K562 (cell line): ENCODE measurements at regions not wholly inside any gene's neighbourhood (a gene's known extent, or its start where the extent isn't known, plus 50 kb on each side); places are given as distances from the start of the nearest gene placed in this dataset.

Experiments used
- ATAC-seq: fragments of 200-7000 bp; cut with Tn5 transposase; 3 replicates; pipeline ENCODE4 v1.9.1; 2020; ENCODE audit warnings: moderate library complexity
- BruUV-seq: library from RNA; stranded (reverse); fragments of 400-500 nt; replicated peaks from 2 replicates; lab custom pipeline; 2021; lab: Mats Ljungman, UMichigan
- CTCF ChIA-PET: fragments of 300-600 bp; formaldehyde crosslinking; extraction: SDS; loops from one replicate; lab custom pipeline; 2021; ENCODE audit warnings: low intra/inter-chr PET ratio; lab: Yijun Ruan, JAX
- POLR2A ChIA-PET: fragments of 300-600, 350-650 bp; sonication (Branson Sonifier 250); formaldehyde crosslinking; extraction: SDS; loops from one replicate; lab custom pipeline; 2021; ENCODE audit warnings: antibody characterized with exemption, inconsistent platforms; lab: Yijun Ruan, JAX
- DNase-seq, 4 experiments: peaks; one replicate each; pipeline versions ENCODE4 v3.0.0 to v3.0.0-alpha.2; 2011 to 2018; ENCODE audit warnings: low spot score in 3 of 4, mixed read lengths in 3 of 4; ENCODE audit errors: extremely low read depth in 1 of 4
- FAIRE-seq: peaks from 2 replicates; lab custom pipeline; 2011; peaks lifted over from hg19 to GRCh38; lab: Jason Lieb, UNC
- H2AFZ ChIP-seq: 2 replicates; pipeline ENCODE4 v1.6.0; 2011; ENCODE audit warnings: low read depth, low read length, control low read depth, inconsistent platforms
- H3K27ac ChIP-seq: fragments of 200-600 bp; 3 replicates; pipeline ENCODE4 v1.8.0; 2011; ENCODE audit warnings: low read depth, mild to moderate bottlenecking, control low read depth, inconsistent platforms, low read length, moderate library complexity, mixed read lengths; ENCODE audit errors: extremely low read depth
- H3K27me3 ChIP-seq, 2 experiments: fragments of 300-600 bp in 1 of 2; 2 replicates in 1 of 2; 3 replicates in 1 of 2; pipeline versions ENCODE4 v1.6.0 to v1.8.0; 2011; ENCODE audit warnings: inconsistent platforms in 2 of 2, low read length in 2 of 2, mild to moderate bottlenecking in 1 of 2, mixed read lengths in 1 of 2, moderate library complexity in 1 of 2; ENCODE audit not compliant: control insufficient read depth in 2 of 2, insufficient read depth in 2 of 2
- H3K36me3 ChIP-seq: fragments of 300-600 bp; 3 replicates; pipeline ENCODE4 v1.8.0; 2011; ENCODE audit warnings: mild to moderate bottlenecking, low read length, inconsistent platforms; ENCODE audit not compliant: control insufficient read depth, insufficient read depth
- H3K4me1 ChIP-seq, 2 experiments: fragments of 200-600 bp in 1 of 2; replicated peaks in 1 of 2; 2 replicates in 1 of 2; 3 replicates in 1 of 2; pipeline versions ENCODE4 v1.5.1 to v1.8.0; 2011; ENCODE audit warnings: inconsistent platforms in 2 of 2, low read length in 2 of 2, mild to moderate bottlenecking in 1 of 2, mixed read lengths in 1 of 2, moderate library complexity in 1 of 2; ENCODE audit not compliant: control insufficient read depth in 2 of 2, insufficient read depth in 2 of 2
- H3K4me2 ChIP-seq: 2 replicates; pipeline ENCODE4 v1.6.1; 2011; ENCODE audit warnings: low read length, control low read depth, inconsistent platforms, mixed read lengths; ENCODE audit not compliant: insufficient read depth
- H3K4me3 ChIP-seq: fragments of 200-600 bp; sonication (generic), shearing (Covaris generic); 2 replicates; pipeline ENCODE4 v1.5.1; 2016; ENCODE audit warnings: control low read depth, inconsistent platforms
- H3K79me2 ChIP-seq: fragments of 200-600 bp; 3 replicates; pipeline ENCODE4 v1.8.0; 2011; ENCODE audit warnings: low read length, inconsistent platforms; ENCODE audit not compliant: control insufficient read depth, insufficient read depth
- H3K9ac ChIP-seq, 2 experiments: 2 replicates each; pipeline versions ENCODE4 v1.6.0 to v1.6.1; 2011; ENCODE audit warnings: low read depth in 2 of 2, low read length in 2 of 2, control low read depth in 1 of 2, inconsistent platforms in 1 of 2, mild to moderate bottlenecking in 1 of 2, mixed read lengths in 1 of 2; ENCODE audit not compliant: insufficient read depth in 1 of 2
- H3K9me1 ChIP-seq: one replicate; pipeline ENCODE4 v1.6.0; 2011; ENCODE audit warnings: inconsistent platforms, mild to moderate bottlenecking, low read length, moderate library complexity; ENCODE audit not compliant: control insufficient read depth, insufficient read depth
- H3K9me3 ChIP-seq: replicated peaks from 2 replicates; pipeline ENCODE4 v1.5.1; 2011; ENCODE audit warnings: low read depth, low read length, inconsistent platforms; ENCODE audit not compliant: control insufficient read depth, insufficient read depth
- H4K20me1 ChIP-seq: replicated peaks from 2 replicates; pipeline ENCODE4 v1.6.1; 2011; ENCODE audit warnings: low read length, inconsistent platforms, mixed read lengths; ENCODE audit not compliant: control insufficient read depth, insufficient read depth
- BRD9 ChIP-seq: fragments of 450-650 bp; IDR thresholded peaks from 2 replicates; pipeline ENCODE4 v1.6.1; 2018; ENCODE audit warnings: low read depth; ENCODE audit not compliant: partially characterized antibody
- CEBPG ChIP-seq, 3 experiments: fragments of 200-800 bp in 1 of 3; sonication (Bioruptor generic) in 1 of 3; sonication (generic) in 1 of 3; formaldehyde crosslinking in 1 of 3; IDR thresholded peaks in 2 of 3; conservative IDR thresholded peaks in 1 of 3; 2 replicates each; pipeline versions ENCODE4 v1.6.1 to v1.8.0; 2016 to 2022; ENCODE audit warnings: missing compliant biosample characterization in 2 of 3, missing genetic modification characterization in 2 of 3, mild to moderate bottlenecking in 1 of 3, missing genetic modification reagents in 1 of 3
- CUX1 ChIP-seq: fragments of 200-800 bp; sonication (Bioruptor generic); IDR thresholded peaks from 2 replicates; pipeline ENCODE4 v1.6.1; 2016; ENCODE audit warnings: missing genetic modification characterization, missing compliant biosample characterization
- ELK1 ChIP-seq: sonication (generic); formaldehyde crosslinking; IDR thresholded peaks from 2 replicates; pipeline ENCODE4 v1.8.1; 2022; ENCODE audit warnings: missing genetic modification reagents
- RFX1 ChIP-seq: fragments of 450-650 bp; IDR thresholded peaks from 2 replicates; pipeline ENCODE4 v1.6.1; 2016; ENCODE audit warnings: mild to moderate bottlenecking, moderate library complexity
- SMARCC2 ChIP-seq: fragments of 450-650 bp; IDR thresholded peaks from 2 replicates; pipeline ENCODE4 v1.6.1; 2017; ENCODE audit warnings: antibody characterized with exemption, moderate library complexity, mild to moderate bottlenecking, low read depth
- ZNF175 ChIP-seq: fragments of 200-800 bp; sonication (Bioruptor generic); IDR thresholded peaks from 2 replicates; pipeline ENCODE4 v1.6.1; 2016; ENCODE audit warnings: low read depth, mild to moderate bottlenecking, missing genetic modification characterization, missing compliant biosample characterization
- WGBS: fragments of 100-300 bp; shearing (Covaris generic); methylation state at CpG from one replicate; pipeline ENCODE4 v1.1.6; 2016; ENCODE audit warnings: low coverage, mixed read lengths; ENCODE audit not compliant: insufficient coverage; ENCODE audit errors: missing lambda C conversion rate; 5-methylcytosine and 5-hydroxymethylcytosine counted together
- in situ Hi-C: fragments of 300-500 bp; cut with MboI; formaldehyde crosslinking; loops from 4 replicates; pipeline ENCODE4 v1.15.0; 2018; ENCODE audit warnings: inconsistent platforms, mixed read lengths
- intact Hi-C: fragments of 100-400 bp; cut with micrococcal nuclease; formaldehyde crosslinking; loops from 2 replicates; pipeline ENCODE4 v1.14.2; 2022
- TF ChIP-seq, protein P1 (sequence below): fragments of 250-450 bp; sonication (Bioruptor Pico); IDR thresholded peaks from 2 replicates; pipeline ENCODE4 v1.5.0; 2022; ENCODE audit warnings: mild to moderate bottlenecking
- TF ChIP-seq, protein P2 (sequence below): sonication (generic); formaldehyde crosslinking; IDR thresholded peaks from 2 replicates; pipeline ENCODE4 v1.8.1; 2023; ENCODE audit warnings: mild to moderate bottlenecking, missing genetic modification reagents

GRCh38 chr5:164204338-164204946 is 699.0 kb downstream of the MAT2B start:
- H3K27ac ChIP-seq: no peak overlapping the region
- in situ Hi-C loops: no loop called here

More at GRCh38 chr5:164204338-164204946, 699.0 kb downstream of the MAT2B start:
- Histone ChIP-seq H2AFZ (no peak overlapping the region), H3K36me3 (no peaks in the 10 kb centered on the region), H3K9ac (no peak overlapping the region), H3K4me1 (no peaks in the 10 kb centered on the region), H3K4me2 (no peak overlapping the region), H3K79me2 (no peaks in the 10 kb centered on the region), H3K27me3 (no peaks in the 10 kb centered on the region), H3K9me3 (no peaks in the 10 kb centered on the region), H4K20me1 (no peaks in the 10 kb centered on the region), H3K9me1 (no peaks in the 10 kb centered on the region), H3K4me3 (no peak overlapping the region)
- ChIA-PET POLR2A (no interaction called here), CTCF (no interaction called here)
- TF ChIP-seq ELK1 (CRISPR knock-in tag): no peak
- TF ChIP-seq ZNF175 (CRISPR knock-in tag): no peak
- no peak for TF ChIP-seq BRD9
- TF ChIP-seq, protein P1, sequence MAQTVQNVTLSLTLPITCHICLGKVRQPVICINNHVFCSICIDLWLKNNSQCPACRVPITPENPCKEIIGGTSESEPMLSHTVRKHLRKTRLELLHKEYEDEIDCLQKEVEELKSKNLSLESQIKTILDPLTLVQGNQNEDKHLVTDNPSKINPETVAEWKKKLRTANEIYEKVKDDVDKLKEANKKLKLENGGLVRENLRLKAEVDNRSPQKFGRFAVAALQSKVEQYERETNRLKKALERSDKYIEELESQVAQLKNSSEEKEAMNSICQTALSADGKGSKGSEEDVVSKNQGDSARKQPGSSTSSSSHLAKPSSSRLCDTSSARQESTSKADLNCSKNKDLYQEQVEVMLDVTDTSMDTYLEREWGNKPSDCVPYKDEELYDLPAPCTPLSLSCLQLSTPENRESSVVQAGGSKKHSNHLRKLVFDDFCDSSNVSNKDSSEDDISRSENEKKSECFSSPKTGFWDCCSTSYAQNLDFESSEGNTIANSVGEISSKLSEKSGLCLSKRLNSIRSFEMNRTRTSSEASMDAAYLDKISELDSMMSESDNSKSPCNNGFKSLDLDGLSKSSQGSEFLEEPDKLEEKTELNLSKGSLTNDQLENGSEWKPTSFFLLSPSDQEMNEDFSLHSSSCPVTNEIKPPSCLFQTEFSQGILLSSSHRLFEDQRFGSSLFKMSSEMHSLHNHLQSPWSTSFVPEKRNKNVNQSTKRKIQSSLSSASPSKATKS (CRISPR knock-in tag): no peak
- TF ChIP-seq CEBPG (CRISPR knock-in tag; IDR thresholded peaks at IDR 0.05): no peak
- no peak for TF ChIP-seq CEBPG (tag; conservative IDR thresholded peaks at IDR 0.05 in 1 of 2, IDR thresholded peaks at IDR 0.05 in 1 of 2)
- TF ChIP-seq, protein P2, sequence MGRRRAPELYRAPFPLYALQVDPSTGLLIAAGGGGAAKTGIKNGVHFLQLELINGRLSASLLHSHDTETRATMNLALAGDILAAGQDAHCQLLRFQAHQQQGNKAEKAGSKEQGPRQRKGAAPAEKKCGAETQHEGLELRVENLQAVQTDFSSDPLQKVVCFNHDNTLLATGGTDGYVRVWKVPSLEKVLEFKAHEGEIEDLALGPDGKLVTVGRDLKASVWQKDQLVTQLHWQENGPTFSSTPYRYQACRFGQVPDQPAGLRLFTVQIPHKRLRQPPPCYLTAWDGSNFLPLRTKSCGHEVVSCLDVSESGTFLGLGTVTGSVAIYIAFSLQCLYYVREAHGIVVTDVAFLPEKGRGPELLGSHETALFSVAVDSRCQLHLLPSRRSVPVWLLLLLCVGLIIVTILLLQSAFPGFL (CRISPR knock-in tag): no peak
- TF ChIP-seq SMARCC2: no peak
- no peak for TF ChIP-seq CUX1 (CRISPR knock-in tag)
- TF ChIP-seq RFX1: no peak
- DNase-seq (no peak), FAIRE-seq (no peak), ATAC-seq (no peak)
- intact Hi-C loops: no loop called here
- BruUV-seq: no TSS peak
- WGBS: 19% methylated on average over 4 of the region's 4 CpGs
